ENCODE measurements at regions not wholly inside any gene's neighbourhood (a gene's known extent, or its start where the extent isn't known, plus 50 kb on each side); places are given as distances from the start of the nearest gene placed in this dataset.

DNA sequence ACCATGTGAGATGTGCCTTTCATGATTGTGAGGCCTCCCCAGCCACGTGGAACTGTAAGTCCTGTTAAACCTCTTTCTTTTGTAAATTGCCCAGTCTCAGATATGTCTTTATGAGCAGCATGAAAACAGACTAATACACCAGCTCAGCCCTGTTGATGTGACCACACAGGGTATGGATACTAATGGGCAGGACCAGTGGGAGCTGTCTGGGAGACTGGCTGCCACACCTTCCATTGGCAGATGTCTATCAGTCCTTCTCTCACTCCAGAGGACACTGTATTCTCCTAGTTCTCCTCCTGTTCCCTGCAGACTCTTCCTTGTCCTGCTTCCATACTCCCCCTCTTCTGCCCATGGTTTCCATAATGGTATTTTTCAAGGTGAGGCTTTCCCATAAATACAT is 104.4 kb downstream of the PRLHR start:
- TF ChIP-seq, protein P1, sequence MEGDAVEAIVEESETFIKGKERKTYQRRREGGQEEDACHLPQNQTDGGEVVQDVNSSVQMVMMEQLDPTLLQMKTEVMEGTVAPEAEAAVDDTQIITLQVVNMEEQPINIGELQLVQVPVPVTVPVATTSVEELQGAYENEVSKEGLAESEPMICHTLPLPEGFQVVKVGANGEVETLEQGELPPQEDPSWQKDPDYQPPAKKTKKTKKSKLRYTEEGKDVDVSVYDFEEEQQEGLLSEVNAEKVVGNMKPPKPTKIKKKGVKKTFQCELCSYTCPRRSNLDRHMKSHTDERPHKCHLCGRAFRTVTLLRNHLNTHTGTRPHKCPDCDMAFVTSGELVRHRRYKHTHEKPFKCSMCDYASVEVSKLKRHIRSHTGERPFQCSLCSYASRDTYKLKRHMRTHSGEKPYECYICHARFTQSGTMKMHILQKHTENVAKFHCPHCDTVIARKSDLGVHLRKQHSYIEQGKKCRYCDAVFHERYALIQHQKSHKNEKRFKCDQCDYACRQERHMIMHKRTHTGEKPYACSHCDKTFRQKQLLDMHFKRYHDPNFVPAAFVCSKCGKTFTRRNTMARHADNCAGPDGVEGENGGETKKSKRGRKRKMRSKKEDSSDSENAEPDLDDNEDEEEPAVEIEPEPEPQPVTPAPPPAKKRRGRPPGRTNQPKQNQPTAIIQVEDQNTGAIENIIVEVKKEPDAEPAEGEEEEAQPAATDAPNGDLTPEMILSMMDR (IDR thresholded peaks at IDR 0.05) = no peak
- TF ChIP-seq POLR2A (IDR thresholded peaks at IDR 0.05; ENCODE audit: low read length) (no peak), JUNB (IDR thresholded peaks at IDR 0.05) (no peak), MAX (IDR thresholded peaks at IDR 0.05) (no peak), BHLHE40 (IDR thresholded peaks at IDR 0.05; ENCODE audit: low read depth, low read length) (no peak)

All from A549 (cell line).